Neural crest cell (in vitro differentiated cells): ENCODE measurements at regions not wholly inside any gene's neighbourhood (a gene's known extent, or its start where the extent isn't known, plus 50 kb on each side); places are given as distances from the start of the nearest gene placed in this dataset.

Experiments used
- DNase-seq: peaks from one replicate; pipeline ENCODE4 v3.0.0; 2021; ENCODE audit warnings: low read depth, mixed read lengths, low spot score
- H3K27ac Mint-ChIP-seq: one replicate; pipeline ENCODE4 v1.8.0; 2021; ENCODE audit warnings: mild to moderate bottlenecking, mixed read lengths; ENCODE audit not compliant: unreplicated experiment
- H3K27me3 Mint-ChIP-seq: 2 replicates; pipeline ENCODE4 v1.8.0; 2021; ENCODE audit warnings: low read depth, mild to moderate bottlenecking, mixed read lengths
- H3K36me3 Mint-ChIP-seq: 2 replicates; pipeline ENCODE4 v1.8.0; 2021; ENCODE audit warnings: low read depth, mild to moderate bottlenecking, mixed read lengths
- H3K4me1 Mint-ChIP-seq: 2 replicates; pipeline ENCODE4 v1.8.0; 2021; ENCODE audit warnings: mixed read lengths
- H3K4me3 Mint-ChIP-seq: one replicate; pipeline ENCODE4 v1.8.0; 2021; ENCODE audit warnings: mild to moderate bottlenecking, mixed read lengths
- H3K9me3 Mint-ChIP-seq: 2 replicates; pipeline ENCODE4 v1.8.0; 2021; ENCODE audit warnings: mixed read lengths
- TF ChIP-seq, protein P1 (sequence below): fragments of 200-600 bp; sonication (generic); conservative IDR thresholded peaks from 2 replicates; pipeline ENCODE4 v1.5.0; 2021; ENCODE audit warnings: antibody characterized with exemption, mild to moderate bottlenecking

DNA sequence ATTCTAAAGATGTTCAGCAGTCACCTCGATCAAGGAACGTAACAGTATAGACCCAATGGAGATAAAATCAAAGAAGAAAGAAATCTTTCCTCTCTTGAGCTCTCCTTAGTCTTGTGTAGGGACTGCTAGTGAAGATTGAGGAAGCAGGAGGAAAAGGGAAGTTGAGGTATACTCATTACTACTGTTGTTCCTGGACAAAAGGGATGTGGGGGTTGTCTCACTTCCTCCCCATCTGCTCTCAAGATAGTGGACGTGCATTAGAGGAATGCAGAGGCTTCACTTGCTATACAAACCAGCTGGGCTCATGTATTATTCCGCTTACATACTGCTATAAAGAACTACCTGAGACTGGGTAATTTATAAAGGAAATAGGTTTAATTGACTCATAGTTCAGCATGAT lies 208.9 kb upstream of the ARHGEF9 start:
- Mint-ChIP-seq H3K4me1 (no peaks in the 10 kb centered on the region), H3K27ac (no peak overlapping the region), H3K9me3 (peaks cover 2% of the 10 kb centered on the region), H3K36me3 (no peaks in the 10 kb centered on the region), H3K4me3 (no peak overlapping the region), H3K27me3 (no peaks in the 10 kb centered on the region)
- TF ChIP-seq, protein P1, sequence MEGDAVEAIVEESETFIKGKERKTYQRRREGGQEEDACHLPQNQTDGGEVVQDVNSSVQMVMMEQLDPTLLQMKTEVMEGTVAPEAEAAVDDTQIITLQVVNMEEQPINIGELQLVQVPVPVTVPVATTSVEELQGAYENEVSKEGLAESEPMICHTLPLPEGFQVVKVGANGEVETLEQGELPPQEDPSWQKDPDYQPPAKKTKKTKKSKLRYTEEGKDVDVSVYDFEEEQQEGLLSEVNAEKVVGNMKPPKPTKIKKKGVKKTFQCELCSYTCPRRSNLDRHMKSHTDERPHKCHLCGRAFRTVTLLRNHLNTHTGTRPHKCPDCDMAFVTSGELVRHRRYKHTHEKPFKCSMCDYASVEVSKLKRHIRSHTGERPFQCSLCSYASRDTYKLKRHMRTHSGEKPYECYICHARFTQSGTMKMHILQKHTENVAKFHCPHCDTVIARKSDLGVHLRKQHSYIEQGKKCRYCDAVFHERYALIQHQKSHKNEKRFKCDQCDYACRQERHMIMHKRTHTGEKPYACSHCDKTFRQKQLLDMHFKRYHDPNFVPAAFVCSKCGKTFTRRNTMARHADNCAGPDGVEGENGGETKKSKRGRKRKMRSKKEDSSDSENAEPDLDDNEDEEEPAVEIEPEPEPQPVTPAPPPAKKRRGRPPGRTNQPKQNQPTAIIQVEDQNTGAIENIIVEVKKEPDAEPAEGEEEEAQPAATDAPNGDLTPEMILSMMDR = no peak
- no peak for DNase-seq

- Mint-ChIP-seq H3K27ac (no peak overlapping the region), H3K4me1 (no peaks in the 10 kb centered on the region), H3K9me3 (peaks cover 8% of the 10 kb centered on the region), H3K27me3 (no peaks in the 10 kb centered on the region), H3K36me3 (peaks cover 3% of the 10 kb centered on the region), H3K4me3 (no peak overlapping the region)
- no peak for DNase-seq
- TF ChIP-seq, protein P1 = no peak
Observed at GRCh38 chrX:63985906-63986305, 200.9 kb upstream of the ARHGEF9 start.

- no peak overlapping the region for H3K4me3 Mint-ChIP-seq
- H3K36me3 Mint-ChIP-seq = no peaks in the 10 kb centered on the region
- H3K27ac Mint-ChIP-seq = no peak overlapping the region
- H3K9me3 Mint-ChIP-seq = peaks cover 13% of the 10 kb centered on the region
- DNase-seq = no peak
- no peaks in the 10 kb centered on the region for H3K27me3 Mint-ChIP-seq
- TF ChIP-seq, protein P1 = no peak
- H3K4me1 Mint-ChIP-seq = no peaks in the 10 kb centered on the region
Observed at GRCh38 chrX:63979480-63979879, 194.5 kb upstream of the ARHGEF9 start.

DNA sequence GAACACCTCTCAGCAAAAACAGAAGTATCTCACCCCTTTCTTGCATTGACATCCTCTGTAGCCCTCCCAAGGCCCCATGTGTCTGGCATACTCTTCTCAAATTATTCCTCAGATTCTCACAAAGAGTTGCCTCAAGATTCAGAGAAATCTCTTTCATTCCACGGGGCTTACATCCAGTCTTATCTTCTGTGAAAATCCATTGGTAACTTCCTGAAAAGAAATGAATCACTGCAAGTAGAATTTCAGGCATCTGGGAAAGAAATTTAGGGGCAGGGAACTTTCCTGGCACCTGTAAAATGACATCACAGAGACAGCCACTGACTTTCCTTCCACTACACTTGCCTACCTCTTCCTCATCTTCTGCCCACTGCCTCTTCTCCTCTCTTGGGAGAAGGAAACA lies 182.5 kb upstream of the ARHGEF9 start:
- no peak for DNase-seq
- Mint-ChIP-seq H3K4me3 (no peak overlapping the region), H3K9me3 (peaks cover 6% of the 10 kb centered on the region), H3K36me3 (no peaks in the 10 kb centered on the region), H3K27me3 (no peaks in the 10 kb centered on the region), H3K27ac (no peak overlapping the region), H3K4me1 (no peaks in the 10 kb centered on the region)
- TF ChIP-seq, protein P1 = no peak

DNA sequence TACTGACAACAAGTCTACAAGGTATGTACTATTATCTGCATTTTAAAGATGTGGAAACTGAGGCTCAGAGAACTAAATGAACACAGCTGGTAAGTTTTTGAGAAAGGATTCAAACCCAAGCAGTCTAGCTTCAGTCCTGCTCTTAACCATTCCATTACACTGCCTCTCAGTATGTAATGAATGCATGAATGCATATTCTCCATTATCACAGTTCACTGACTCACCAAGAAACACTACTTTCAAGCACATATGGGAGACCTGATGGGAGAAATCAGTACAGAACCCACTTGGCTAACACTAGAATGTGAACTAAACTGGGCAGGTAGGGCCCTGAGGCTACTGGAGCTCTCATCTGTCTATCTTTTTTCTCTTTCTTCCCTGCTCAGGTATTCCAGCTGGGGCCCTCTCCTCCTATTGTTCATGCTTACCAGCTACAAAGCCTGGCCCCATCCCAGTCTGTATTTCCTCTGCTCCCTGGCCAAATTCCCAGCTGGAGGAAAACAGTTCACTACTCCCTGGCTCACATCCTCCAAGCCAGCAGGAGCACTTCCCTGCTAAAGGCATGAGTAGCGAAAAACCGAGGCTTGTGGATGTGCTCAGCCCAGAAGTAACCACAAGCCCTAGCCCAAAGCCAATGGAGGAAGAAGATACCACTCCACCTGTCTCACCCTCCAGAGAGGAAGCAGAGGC lies 178.2 kb upstream of the ARHGEF9 start:
- Mint-ChIP-seq H3K4me1 (no peaks in the 10 kb centered on the region), H3K27ac (no peak overlapping the region), H3K27me3 (no peaks in the 10 kb centered on the region), H3K4me3 (no peak overlapping the region), H3K36me3 (no peaks in the 10 kb centered on the region), H3K9me3 (peaks cover 5% of the 10 kb centered on the region)
- DNase-seq = no peak
- TF ChIP-seq, protein P1 = no peak
